ENCODE measurements at regions not wholly inside any gene's neighbourhood (a gene's known extent, or its start where the extent isn't known, plus 50 kb on each side); places are given as distances from the start of the nearest gene placed in this dataset.
"Not testable (repeated sequence)": the region's sequence is repeated elsewhere in the genome, so short reads cannot be mapped to it uniquely, and the experiment has no call there.

- no peak for DNase-seq (ENCODE audit: low read depth in 1 of 2, low spot score in 1 of 2)
Observed at GRCh38 chr16:51289336-51289735, 138.3 kb upstream of the SALL1 start.

- DNase-seq (ENCODE audit: low read depth in 1 of 2, low spot score in 1 of 2): no peak
Observed at GRCh38 chr16:51287121-51287755, 136.2 kb upstream of the SALL1 start.

- no peak for DNase-seq (ENCODE audit: low read depth in 1 of 2, low spot score in 1 of 2)
Observed at GRCh38 chr16:51286272-51286671, 135.2 kb upstream of the SALL1 start.

- DNase-seq (ENCODE audit: low read depth in 1 of 2, low spot score in 1 of 2): no peak
Observed at GRCh38 chr16:51276336-51276735, 125.3 kb upstream of the SALL1 start.

- no peak for DNase-seq (ENCODE audit: low read depth in 1 of 2, low spot score in 1 of 2)
Observed at GRCh38 chr16:51272420-51272819, 121.3 kb upstream of the SALL1 start.

- DNase-seq (ENCODE audit: low read depth in 1 of 2, low spot score in 1 of 2): no peak
Observed at GRCh38 chr16:51271156-51271701, 120.2 kb upstream of the SALL1 start.

- DNase-seq (ENCODE audit: low read depth in 1 of 2, low spot score in 1 of 2): no peak
Observed at GRCh38 chr16:51268237-51268636, 117.2 kb upstream of the SALL1 start.

GRCh38 chr16:51267681-51268080 lies 116.6 kb upstream of the SALL1 start:
- no peak for DNase-seq (ENCODE audit: low read depth in 1 of 2, low spot score in 1 of 2)

- no peak for DNase-seq (ENCODE audit: low read depth in 1 of 2, low spot score in 1 of 2)
Observed at GRCh38 chr16:51262428-51262827, 111.4 kb upstream of the SALL1 start.

GRCh38 chr16:51261919-51262318 lies 110.8 kb upstream of the SALL1 start:
- no peak for DNase-seq (ENCODE audit: low read depth in 1 of 2, low spot score in 1 of 2)

GRCh38 chr16:51255349-51255972 lies 104.4 kb upstream of the SALL1 start:
- DNase-seq (ENCODE audit: low read depth in 1 of 2, low spot score in 1 of 2): no peak

- DNase-seq (ENCODE audit: low read depth in 1 of 2, low spot score in 1 of 2): not testable (repeated sequence)
Observed at GRCh38 chr16:51254390-51254789, 103.3 kb upstream of the SALL1 start.

GRCh38 chr16:51248217-51248616 lies 97.1 kb upstream of the SALL1 start:
- no peak for DNase-seq (ENCODE audit: low read depth in 1 of 2, low spot score in 1 of 2)

- DNase-seq (ENCODE audit: low read depth in 1 of 2, low spot score in 1 of 2): no peak
Observed at GRCh38 chr16:51245658-51245995, 94.6 kb upstream of the SALL1 start.

GRCh38 chr16:51244887-51245657 lies 94.0 kb upstream of the SALL1 start:
- no peak for DNase-seq (ENCODE audit: low read depth in 1 of 2, low spot score in 1 of 2)

GRCh38 chr16:51243936-51244436 lies 92.9 kb upstream of the SALL1 start:
- no peak for DNase-seq (ENCODE audit: low read depth in 1 of 2, low spot score in 1 of 2)

GRCh38 chr16:51242296-51242994 lies 91.4 kb upstream of the SALL1 start:
- DNase-seq (ENCODE audit: low read depth in 1 of 2, low spot score in 1 of 2): no peak

GRCh38 chr16:51239196-51239595 lies 88.1 kb upstream of the SALL1 start:
- DNase-seq (ENCODE audit: low read depth in 1 of 2, low spot score in 1 of 2): no peak

- DNase-seq (ENCODE audit: low read depth in 1 of 2, low spot score in 1 of 2): no peak
Observed at GRCh38 chr16:51237861-51238378, 86.8 kb upstream of the SALL1 start.

- DNase-seq (ENCODE audit: low read depth in 1 of 2, low spot score in 1 of 2): no peak
Observed at GRCh38 chr16:51237207-51237606, 86.1 kb upstream of the SALL1 start.

GRCh38 chr16:51236583-51236982 lies 85.5 kb upstream of the SALL1 start:
- DNase-seq (ENCODE audit: low read depth in 1 of 2, low spot score in 1 of 2): no peak

Data from stimulated activated CD4-positive, alpha-beta T cell treated with anti-CD3 and anti-CD28 coated beads, Interleukin-15, amount 100 ng/mL, for 1 hour (primary cell).